HepG2 (cell line): ENCODE measurements at regions not wholly inside any gene's neighbourhood (a gene's known extent, or its start where the extent isn't known, plus 50 kb on each side); places are given as distances from the start of the nearest gene placed in this dataset.

Experiments used
- ATAC-seq: fragments of 200-7000 bp; cut with Tn5 transposase; 3 replicates; pipeline ENCODE4 v1.9.1; 2020; ENCODE audit warnings: mild to moderate bottlenecking, moderate library complexity
- BruUV-seq: library from RNA; stranded (reverse); fragments of 400-500 nt; replicated peaks from 2 replicates; lab custom pipeline; 2021; lab: Mats Ljungman, UMichigan
- CTCF ChIA-PET: fragments of 300-600 bp; formaldehyde crosslinking; extraction: SDS; loops from one replicate; lab custom pipeline; 2021; ENCODE audit warnings: low total read pairs, inconsistent platforms, low intra/inter-chr PET ratio; lab: Yijun Ruan, JAX
- POLR2A ChIA-PET: fragments of 350-600 bp; sonication (Branson Sonifier 250); formaldehyde crosslinking; loops from one replicate; lab custom pipeline; 2020; ENCODE audit warnings: antibody characterized with exemption, inconsistent platforms; lab: Yijun Ruan, JAX
- DNase-seq: peaks from one replicate; pipeline ENCODE4 v3.0.0-alpha.2; 2015; ENCODE audit warnings: low spot score
- FAIRE-seq: peaks from 3 replicates; lab custom pipeline; 2011; peaks lifted over from hg19 to GRCh38; lab: Jason Lieb, UNC
- H2AFZ ChIP-seq: one replicate; pipeline ENCODE4 v1.6.1; 2011; ENCODE audit warnings: low read length, inconsistent platforms
- H3K27ac ChIP-seq: fragments of 300-600 bp; 3 replicates; pipeline ENCODE4 v1.8.0; 2011; ENCODE audit warnings: mixed run types, mild to moderate bottlenecking, mixed read lengths, low read length, inconsistent platforms; ENCODE audit not compliant: insufficient read depth; ENCODE audit errors: extremely low read length
- H3K27me3 ChIP-seq, 2 experiments: fragments of 200-600 bp in 1 of 2; 2 replicates in 1 of 2; 3 replicates in 1 of 2; pipeline versions ENCODE4 v1.6.0 to v1.8.0; 2011; ENCODE audit warnings: low read length in 2 of 2, mild to moderate bottlenecking in 2 of 2, moderate library complexity in 2 of 2, inconsistent platforms in 1 of 2; ENCODE audit not compliant: insufficient read depth in 2 of 2, control insufficient read depth in 1 of 2
- H3K36me3 ChIP-seq, 2 experiments: fragments of 200-600 bp in 1 of 2; replicated peaks in 1 of 2; 2 replicates in 1 of 2; 3 replicates in 1 of 2; pipeline versions ENCODE4 v1.5.1 to v1.8.0; 2011; ENCODE audit warnings: low read length in 2 of 2, inconsistent platforms in 1 of 2; ENCODE audit not compliant: insufficient read depth in 2 of 2, control insufficient read depth in 1 of 2
- H3K4me1 ChIP-seq: 2 replicates; pipeline ENCODE4 v1.5.1; 2012; ENCODE audit warnings: low read length, inconsistent platforms; ENCODE audit not compliant: insufficient read depth
- H3K4me2 ChIP-seq: 2 replicates; pipeline ENCODE4 v1.6.0; 2011; ENCODE audit warnings: low read depth, low read length, inconsistent platforms
- H3K4me3 ChIP-seq, 3 experiments: fragments of 200-600 bp in 1 of 3; sonication (generic), shearing (Covaris generic) in 1 of 3; replicated peaks in 1 of 3; 2 replicates each; pipeline ENCODE4 v1.5.1; 2011 to 2016; ENCODE audit warnings: low read length in 3 of 3, inconsistent platforms in 2 of 3, low read depth in 2 of 3, mild to moderate bottlenecking in 2 of 3, control low read depth in 1 of 3, mixed read lengths in 1 of 3; ENCODE audit not compliant: insufficient read depth in 1 of 3
- H3K79me2 ChIP-seq: one replicate; pipeline ENCODE4 v1.6.1; 2011; ENCODE audit warnings: low read length, inconsistent platforms; ENCODE audit not compliant: insufficient read depth
- H3K9ac ChIP-seq: 2 replicates; pipeline ENCODE4 v1.6.0; 2011; ENCODE audit warnings: mild to moderate bottlenecking, low read depth, low read length, inconsistent platforms; ENCODE audit not compliant: insufficient read depth
- H3K9me3 ChIP-seq: 2 replicates; pipeline ENCODE4 v1.5.1; 2012; ENCODE audit warnings: mild to moderate bottlenecking, low read length
- H4K20me1 ChIP-seq: 2 replicates; pipeline ENCODE4 v1.6.0; 2011; ENCODE audit warnings: inconsistent platforms, mild to moderate bottlenecking, low read length, moderate library complexity; ENCODE audit not compliant: insufficient read depth
- CEBPG ChIP-seq: IDR thresholded peaks from 2 replicates; pipeline ENCODE4 v1.6.1; 2016
- CHD4 ChIP-seq: fragments of 200-600 bp; sonication (generic); IDR thresholded peaks from 2 replicates; pipeline ENCODE4 v1.7.0; 2017; ENCODE audit warnings: mild to moderate bottlenecking, low read length, borderline replicate concordance
- EED ChIP-seq: sonication (generic); formaldehyde crosslinking; IDR thresholded peaks from 2 replicates; pipeline ENCODE4 v1.5.0; 2020; ENCODE audit warnings: mild to moderate bottlenecking, missing genetic modification reagents
- FOXO1 ChIP-seq: sonication (generic); formaldehyde crosslinking; IDR thresholded peaks from 2 replicates; pipeline ENCODE4 v1.4.0; 2020; ENCODE audit warnings: missing genetic modification reagents
- HOXA3 ChIP-seq: sonication (generic); formaldehyde crosslinking; IDR thresholded peaks from 2 replicates; pipeline ENCODE4 v1.5.0; 2020; ENCODE audit warnings: missing genetic modification reagents
- MAFF ChIP-seq: IDR thresholded peaks from 2 replicates; pipeline ENCODE4 v1.6.1; 2011; ENCODE audit warnings: low read depth, low read length, improper control_type of control experiment
- SUZ12 ChIP-seq: fragments of 150-350 bp; IDR thresholded peaks from 2 replicates; pipeline ENCODE4 v1.6.1; 2014; ENCODE audit warnings: low read depth, low read length
- ZNF205 ChIP-seq: IDR thresholded peaks from 2 replicates; pipeline ENCODE4 v1.6.1; 2018; ENCODE audit warnings: missing biosample characterization, missing genetic modification reagents
- ZNF446 ChIP-seq: sonication (generic); formaldehyde crosslinking; IDR thresholded peaks from 2 replicates; pipeline ENCODE4 v1.5.0; 2020; ENCODE audit warnings: mild to moderate bottlenecking, missing genetic modification reagents
- WGBS: methylation state at CpG from one replicate; pipeline ENCODE4 v1.1.6; 2017; ENCODE audit warnings: low lambda C conversion rate; 5-methylcytosine and 5-hydroxymethylcytosine counted together
- in situ Hi-C: cut with HindIII; loops from 2 replicates; pipeline ENCODE4 v1.10.0; 2017; ENCODE audit warnings: low pct_unique_long_range_greater_than_20kb; ENCODE audit not compliant: extremely low pct_ligation_motif_present
- intact Hi-C: fragments of 100-400 bp; cut with micrococcal nuclease; formaldehyde crosslinking; loops from one replicate; pipeline ENCODE4 v1.10.0; 2022; ENCODE audit not compliant: unreplicated experiment
- TF ChIP-seq, protein P1 (sequence below): sonication (generic); formaldehyde crosslinking; IDR thresholded peaks from 2 replicates; pipeline ENCODE4 v1.5.0; 2020; ENCODE audit warnings: mild to moderate bottlenecking, missing genetic modification reagents
- TF ChIP-seq, protein P2 (sequence below): sonication (generic); formaldehyde crosslinking; IDR thresholded peaks from 2 replicates; pipeline ENCODE4 v1.5.0; 2020; ENCODE audit warnings: missing genetic modification reagents
- TF ChIP-seq, protein P3 (sequence below): sonication (generic); formaldehyde crosslinking; IDR thresholded peaks from 2 replicates; pipeline ENCODE4 v1.5.0; 2020; ENCODE audit warnings: missing genetic modification reagents
- TF ChIP-seq, protein P4 (sequence below): sonication (generic); formaldehyde crosslinking; IDR thresholded peaks from 2 replicates; pipeline ENCODE4 v1.8.1; 2022; ENCODE audit warnings: low read depth, mild to moderate bottlenecking, missing genetic modification reagents
- TF ChIP-seq, protein P5 (sequence below), 2 experiments: sonication (generic) in 1 of 2; formaldehyde crosslinking in 1 of 2; IDR thresholded peaks; 2 replicates each; pipeline versions ENCODE4 v1.4.0 to v1.6.1; 2018 to 2020; ENCODE audit warnings: missing genetic modification reagents in 2 of 2, borderline replicate concordance in 1 of 2, low read depth in 1 of 2, mild to moderate bottlenecking in 1 of 2, missing biosample characterization in 1 of 2

DNA sequence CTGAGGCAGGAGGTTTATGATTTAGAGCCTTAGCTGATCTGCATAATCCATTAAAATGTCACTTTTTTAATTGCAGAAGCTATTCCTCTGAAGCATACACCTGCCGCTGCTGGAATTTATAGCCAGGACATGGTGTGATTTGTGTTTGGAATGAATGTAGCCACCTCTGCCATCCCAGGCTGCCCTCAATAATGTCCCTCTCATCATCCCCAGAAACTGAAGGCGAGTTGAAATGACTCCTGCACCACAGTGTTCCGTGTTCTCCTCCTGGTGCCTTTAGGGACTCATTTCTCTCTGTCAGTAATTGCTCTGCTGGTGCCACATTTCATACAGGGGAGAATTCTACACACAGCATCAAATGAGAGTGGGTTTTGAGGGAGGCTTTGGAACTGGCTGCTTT, 191.0 kb downstream of the C11orf91 start (continued):
- TF ChIP-seq ZNF205 = no peak
- TF ChIP-seq, protein P1, sequence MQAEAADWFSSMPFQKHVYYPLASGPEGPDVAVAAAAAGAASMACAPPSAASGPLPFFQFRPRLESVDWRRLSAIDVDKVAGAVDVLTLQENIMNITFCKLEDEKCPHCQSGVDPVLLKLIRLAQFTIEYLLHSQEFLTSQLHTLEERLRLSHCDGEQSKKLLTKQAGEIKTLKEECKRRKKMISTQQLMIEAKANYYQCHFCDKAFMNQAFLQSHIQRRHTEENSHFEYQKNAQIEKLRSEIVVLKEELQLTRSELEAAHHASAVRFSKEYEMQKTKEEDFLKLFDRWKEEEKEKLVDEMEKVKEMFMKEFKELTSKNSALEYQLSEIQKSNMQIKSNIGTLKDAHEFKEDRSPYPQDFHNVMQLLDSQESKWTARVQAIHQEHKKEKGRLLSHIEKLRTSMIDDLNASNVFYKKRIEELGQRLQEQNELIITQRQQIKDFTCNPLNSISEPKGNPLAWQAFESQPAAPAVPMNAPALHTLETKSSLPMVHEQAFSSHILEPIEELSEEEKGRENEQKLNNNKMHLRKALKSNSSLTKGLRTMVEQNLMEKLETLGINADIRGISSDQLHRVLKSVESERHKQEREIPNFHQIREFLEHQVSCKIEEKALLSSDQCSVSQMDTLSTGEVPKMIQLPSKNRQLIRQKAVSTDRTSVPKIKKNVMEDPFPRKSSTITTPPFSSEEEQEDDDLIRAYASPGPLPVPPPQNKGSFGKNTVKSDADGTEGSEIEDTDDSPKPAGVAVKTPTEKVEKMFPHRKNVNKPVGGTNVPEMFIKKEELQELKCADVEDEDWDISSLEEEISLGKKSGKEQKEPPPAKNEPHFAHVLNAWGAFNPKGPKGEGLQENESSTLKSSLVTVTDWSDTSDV (CRISPR knock-in tag) = no peak

DNA sequence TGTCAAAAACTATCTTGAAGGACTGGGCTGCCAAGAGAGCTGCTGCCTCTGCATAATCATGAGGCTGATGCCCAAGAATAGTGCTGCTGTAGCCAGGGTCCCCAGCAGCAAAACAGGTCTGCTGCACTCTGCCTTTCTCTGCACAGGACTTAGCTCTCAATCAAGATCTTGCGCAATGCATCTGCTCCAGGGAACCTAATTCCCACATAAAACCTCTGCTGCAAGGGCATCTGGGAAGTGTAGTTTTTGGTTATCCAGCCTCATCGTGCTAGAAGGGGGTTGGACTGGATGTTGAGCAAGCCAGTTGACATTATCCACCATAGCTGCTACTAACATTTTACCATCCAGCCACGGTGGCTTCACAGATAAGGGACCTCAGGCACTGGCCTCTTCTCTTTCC, 192.7 kb downstream of the C11orf91 start:
- Histone ChIP-seq H3K4me3 (no peak overlapping the region), H3K9me3 (no peaks in the 10 kb centered on the region), H3K27me3 (peaks cover 0 to 1% of the 10 kb centered on the region in 2 experiments; a peak in 1 of 5 replicates), H3K4me2 (no peak overlapping the region), H3K9ac (no peak overlapping the region), H4K20me1 (no peaks in the 10 kb centered on the region), H2AFZ (no peak overlapping the region), H3K36me3 (no peaks in the 10 kb centered on the region), H3K79me2 (no peaks in the 10 kb centered on the region), H3K4me1 (no peaks in the 10 kb centered on the region), H3K27ac (no peak overlapping the region)
- intact Hi-C loops (no loop called here), in situ Hi-C loops (no loop called here)
- CTCF ChIA-PET = no interaction called here
- peak; percentile 52 for ATAC-seq
- POLR2A ChIA-PET = no interaction called here
- DNase-seq = peak; percentile 21
- WGBS = 6% methylated on average over 3 of the region's 3 CpGs
- FAIRE-seq = peak; percentile 28
- BruUV-seq = no TSS peak
- TF ChIP-seq, protein P2, sequence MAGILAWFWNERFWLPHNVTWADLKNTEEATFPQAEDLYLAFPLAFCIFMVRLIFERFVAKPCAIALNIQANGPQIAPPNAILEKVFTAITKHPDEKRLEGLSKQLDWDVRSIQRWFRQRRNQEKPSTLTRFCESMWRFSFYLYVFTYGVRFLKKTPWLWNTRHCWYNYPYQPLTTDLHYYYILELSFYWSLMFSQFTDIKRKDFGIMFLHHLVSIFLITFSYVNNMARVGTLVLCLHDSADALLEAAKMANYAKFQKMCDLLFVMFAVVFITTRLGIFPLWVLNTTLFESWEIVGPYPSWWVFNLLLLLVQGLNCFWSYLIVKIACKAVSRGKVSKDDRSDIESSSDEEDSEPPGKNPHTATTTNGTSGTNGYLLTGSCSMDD (CRISPR knock-in tag) = no peak
- TF ChIP-seq SUZ12 (no peak), FOXO1 (CRISPR knock-in tag) (no peak), EED (CRISPR knock-in tag) (no peak), MAFF (no peak), CEBPG (peak; percentile 94), CHD4 (no peak), ZNF446 (no peak), HOXA3 (CRISPR knock-in tag) (no peak)
- TF ChIP-seq, protein P3, sequence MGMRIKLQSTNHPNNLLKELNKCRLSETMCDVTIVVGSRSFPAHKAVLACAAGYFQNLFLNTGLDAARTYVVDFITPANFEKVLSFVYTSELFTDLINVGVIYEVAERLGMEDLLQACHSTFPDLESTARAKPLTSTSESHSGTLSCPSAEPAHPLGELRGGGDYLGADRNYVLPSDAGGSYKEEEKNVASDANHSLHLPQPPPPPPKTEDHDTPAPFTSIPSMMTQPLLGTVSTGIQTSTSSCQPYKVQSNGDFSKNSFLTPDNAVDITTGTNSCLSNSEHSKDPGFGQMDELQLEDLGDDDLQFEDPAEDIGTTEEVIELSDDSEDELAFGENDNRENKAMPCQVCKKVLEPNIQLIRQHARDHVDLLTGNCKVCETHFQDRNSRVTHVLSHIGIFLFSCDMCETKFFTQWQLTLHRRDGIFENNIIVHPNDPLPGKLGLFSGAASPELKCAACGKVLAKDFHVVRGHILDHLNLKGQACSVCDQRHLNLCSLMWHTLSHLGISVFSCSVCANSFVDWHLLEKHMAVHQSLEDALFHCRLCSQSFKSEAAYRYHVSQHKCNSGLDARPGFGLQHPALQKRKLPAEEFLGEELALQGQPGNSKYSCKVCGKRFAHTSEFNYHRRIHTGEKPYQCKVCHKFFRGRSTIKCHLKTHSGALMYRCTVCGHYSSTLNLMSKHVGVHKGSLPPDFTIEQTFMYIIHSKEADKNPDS (CRISPR knock-in tag) = no peak
- TF ChIP-seq, protein P4, sequence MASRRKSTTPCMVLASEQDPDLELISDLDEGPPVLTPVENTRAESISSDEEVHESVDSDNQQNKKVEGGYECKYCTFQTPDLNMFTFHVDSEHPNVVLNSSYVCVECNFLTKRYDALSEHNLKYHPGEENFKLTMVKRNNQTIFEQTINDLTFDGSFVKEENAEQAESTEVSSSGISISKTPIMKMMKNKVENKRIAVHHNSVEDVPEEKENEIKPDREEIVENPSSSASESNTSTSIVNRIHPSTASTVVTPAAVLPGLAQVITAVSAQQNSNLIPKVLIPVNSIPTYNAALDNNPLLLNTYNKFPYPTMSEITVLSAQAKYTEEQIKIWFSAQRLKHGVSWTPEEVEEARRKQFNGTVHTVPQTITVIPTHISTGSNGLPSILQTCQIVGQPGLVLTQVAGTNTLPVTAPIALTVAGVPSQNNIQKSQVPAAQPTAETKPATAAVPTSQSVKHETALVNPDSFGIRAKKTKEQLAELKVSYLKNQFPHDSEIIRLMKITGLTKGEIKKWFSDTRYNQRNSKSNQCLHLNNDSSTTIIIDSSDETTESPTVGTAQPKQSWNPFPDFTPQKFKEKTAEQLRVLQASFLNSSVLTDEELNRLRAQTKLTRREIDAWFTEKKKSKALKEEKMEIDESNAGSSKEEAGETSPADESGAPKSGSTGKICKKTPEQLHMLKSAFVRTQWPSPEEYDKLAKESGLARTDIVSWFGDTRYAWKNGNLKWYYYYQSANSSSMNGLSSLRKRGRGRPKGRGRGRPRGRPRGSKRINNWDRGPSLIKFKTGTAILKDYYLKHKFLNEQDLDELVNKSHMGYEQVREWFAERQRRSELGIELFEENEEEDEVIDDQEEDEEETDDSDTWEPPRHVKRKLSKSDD (CRISPR knock-in tag) = no peak
- TF ChIP-seq, protein P5, sequence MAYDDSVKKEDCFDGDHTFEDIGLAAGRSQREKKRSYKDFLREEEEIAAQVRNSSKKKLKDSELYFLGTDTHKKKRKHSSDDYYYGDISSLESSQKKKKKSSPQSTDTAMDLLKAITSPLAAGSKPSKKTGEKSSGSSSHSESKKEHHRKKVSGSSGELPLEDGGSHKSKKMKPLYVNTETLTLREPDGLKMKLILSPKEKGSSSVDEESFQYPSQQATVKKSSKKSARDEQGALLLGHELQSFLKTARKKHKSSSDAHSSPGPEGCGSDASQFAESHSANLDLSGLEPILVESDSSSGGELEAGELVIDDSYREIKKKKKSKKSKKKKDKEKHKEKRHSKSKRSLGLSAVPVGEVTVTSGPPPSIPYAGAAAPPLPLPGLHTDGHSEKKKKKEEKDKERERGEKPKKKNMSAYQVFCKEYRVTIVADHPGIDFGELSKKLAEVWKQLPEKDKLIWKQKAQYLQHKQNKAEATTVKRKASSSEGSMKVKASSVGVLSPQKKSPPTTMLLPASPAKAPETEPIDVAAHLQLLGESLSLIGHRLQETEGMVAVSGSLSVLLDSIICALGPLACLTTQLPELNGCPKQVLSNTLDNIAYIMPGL (CRISPR knock-in tag; IDR thresholded peaks at IDR 0.05; ENCODE audit: borderline replicate concordance in 1 of 2, low read depth in 1 of 2) = no peak
